ENCODE measurements at regions not wholly inside any gene's neighbourhood (a gene's known extent, or its start where the extent isn't known, plus 50 kb on each side); places are given as distances from the start of the nearest gene placed in this dataset.

DNA sequence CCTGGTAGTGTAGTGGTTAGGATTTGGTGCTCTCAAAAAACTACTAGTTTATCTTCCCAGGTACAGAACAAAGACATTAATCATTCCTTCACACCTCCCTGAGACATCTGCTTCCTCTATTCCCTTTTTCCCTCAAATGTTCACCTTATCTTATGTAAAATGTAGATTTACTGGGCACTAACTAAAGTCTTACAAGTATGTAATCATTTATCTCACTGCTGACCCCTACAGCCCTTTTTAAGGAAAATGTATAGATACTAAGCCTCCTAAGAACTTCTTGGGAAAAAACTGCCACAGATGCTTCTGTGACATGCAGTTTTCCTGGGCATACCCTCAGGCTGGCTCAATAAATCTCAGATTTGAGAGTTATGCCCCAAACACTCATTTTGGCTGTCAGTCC, 50.8 kb upstream of the NEK7 start:
- H3K79me2 ChIP-seq (ENCODE audit: control insufficient read depth, low read length) = no peaks in the 10 kb centered on the region
- TF ChIP-seq EZH2phosphoT487 (IDR thresholded peaks at IDR 0.05; ENCODE audit: borderline replicate concordance, low read length) (no peak), CTCF (IDR thresholded peaks at IDR 0.05; ENCODE audit: low read depth, low read length, poor library complexity, severe bottlenecking) (no peak)
- H3F3A ChIP-seq (ENCODE audit: control insufficient read depth, insufficient read depth) = no peaks in the 10 kb centered on the region

More for the DNA sequence above, 50.8 kb upstream of the NEK7 start:
- H4K20me1 ChIP-seq (ENCODE audit: control insufficient read depth, insufficient read depth, low read depth, low read length) = no peaks in the 10 kb centered on the region
- no peaks in the 10 kb centered on the region for H3K27me3 ChIP-seq (ENCODE audit: control insufficient read depth, low read length)
- H3K4me3 ChIP-seq (ENCODE audit: low read length) = no peak overlapping the region
- H3K4me2 ChIP-seq (ENCODE audit: low read length) = no peak overlapping the region
- no peaks in the 10 kb centered on the region for H3K36me3 ChIP-seq (ENCODE audit: control insufficient read depth, low read length)
- H3K27ac ChIP-seq (ENCODE audit: low read depth, low read length) = no peak overlapping the region
- no peaks in the 10 kb centered on the region for H3K9me2 ChIP-seq (replicated peaks; ENCODE audit: control insufficient read depth, low read length)
- no peaks in the 10 kb centered on the region for H3K9me3 ChIP-seq (ENCODE audit: control insufficient read depth, insufficient read depth, low read length)
- no peaks in the 10 kb centered on the region for H3K4me1 ChIP-seq (ENCODE audit: control insufficient read depth, low read length)
